ENCODE measurements at regions not wholly inside any gene's neighbourhood (a gene's known extent, or its start where the extent isn't known, plus 50 kb on each side); places are given as distances from the start of the nearest gene placed in this dataset.

DNA sequence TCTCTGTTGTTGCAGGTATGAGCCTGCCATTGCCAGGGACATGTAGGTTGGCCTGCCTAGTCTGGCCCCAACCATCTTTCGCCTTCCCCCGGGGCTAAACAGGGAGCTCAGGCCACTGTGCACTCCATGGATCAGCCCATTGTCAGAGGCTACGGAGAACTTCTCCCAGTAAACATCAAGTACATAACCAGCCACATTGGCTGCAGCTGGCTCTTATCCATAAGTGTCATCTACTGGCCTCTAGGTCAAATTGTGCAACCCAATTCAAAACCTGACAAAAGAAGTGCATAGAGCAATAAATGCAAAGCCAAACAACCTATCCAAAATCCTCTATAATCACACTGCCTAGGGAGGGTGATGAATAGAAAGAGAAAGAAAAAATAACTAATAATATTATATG, 418.1 kb upstream of the DCC start:
- no peak for TF ChIP-seq CTCF (IDR thresholded peaks at IDR 0.05)
- no peak for TF ChIP-seq POLR2A (IDR thresholded peaks at IDR 0.05)
- no peak for TF ChIP-seq EP300 (IDR thresholded peaks at IDR 0.05)
- no peaks in the 10 kb centered on the region for H3K36me3 ChIP-seq
- no peak overlapping the region for H3K4me3 ChIP-seq
- H3K4me1 ChIP-seq (ENCODE audit: insufficient read depth) = no peaks in the 10 kb centered on the region
- 79 to 90% (median 80%) methylated on average over 3 of the region's 3 CpGs for WGBS, 3 donors
- intact Hi-C loops (cut with DNase I) = no loop called here
- no peaks in the 10 kb centered on the region for H3K27me3 ChIP-seq
- DNase-seq = no peak
- no peaks in the 10 kb centered on the region for H3K9me3 ChIP-seq
- no peak overlapping the region for H3K27ac ChIP-seq

GRCh38 chr18:51933903-51934302, 406.1 kb upstream of the DCC start:
- H3K9me3 ChIP-seq = no peaks in the 10 kb centered on the region
- no peaks in the 10 kb centered on the region for H3K4me1 ChIP-seq (ENCODE audit: insufficient read depth)
- no peak for DNase-seq
- TF ChIP-seq EP300 (IDR thresholded peaks at IDR 0.05) (no peak), CTCF (IDR thresholded peaks at IDR 0.05) (no peak), POLR2A (IDR thresholded peaks at IDR 0.05) (no peak)
- intact Hi-C loops (cut with DNase I) = no loop called here
- no peaks in the 10 kb centered on the region for H3K27me3 ChIP-seq
- H3K36me3 ChIP-seq = no peaks in the 10 kb centered on the region
- no peak overlapping the region for H3K27ac ChIP-seq
- 68 to 85% (median 68%) methylated on average over 1 of the region's 1 CpG for WGBS, 3 donors
- no peak overlapping the region for H3K4me3 ChIP-seq

- 80 to 82% (median 82%) methylated on average over 2 of the region's 2 CpGs for WGBS, 3 donors
Measured at GRCh38 chr18:51936115-51936514, 403.9 kb upstream of the DCC start.

GRCh38 chr18:51941999-51942398, 398.0 kb upstream of the DCC start:
- Histone ChIP-seq H3K27ac (no peak overlapping the region), H3K4me1 (ENCODE audit: insufficient read depth) (no peaks in the 10 kb centered on the region), H3K36me3 (no peaks in the 10 kb centered on the region), H3K27me3 (no peaks in the 10 kb centered on the region), H3K9me3 (no peaks in the 10 kb centered on the region), H3K4me3 (no peak overlapping the region)
- TF ChIP-seq EP300 (IDR thresholded peaks at IDR 0.05) = no peak
- TF ChIP-seq POLR2A (IDR thresholded peaks at IDR 0.05) = no peak
- TF ChIP-seq CTCF (IDR thresholded peaks at IDR 0.05) = no peak
- WGBS, 3 donors = 40 to 67% (median 43%) methylated on average over 2 of the region's 2 CpGs
- intact Hi-C loops (cut with DNase I) = no loop called here
- no peak for DNase-seq

More at GRCh38 chr18:51936115-51936514, 403.9 kb upstream of the DCC start:
- intact Hi-C loops (cut with DNase I) = loop anchor here in 1 of 4 donors (5.0 kb wide), 1 partner anchor 661 kb away; no protein-coding TSS in a partner anchor
- Histone ChIP-seq H3K9me3 (no peaks in the 10 kb centered on the region), H3K36me3 (no peaks in the 10 kb centered on the region), H3K4me3 (no peak overlapping the region), H3K4me1 (ENCODE audit: insufficient read depth) (no peaks in the 10 kb centered on the region), H3K27ac (no peak overlapping the region), H3K27me3 (no peaks in the 10 kb centered on the region)
- DNase-seq = no peak
- no peak for TF ChIP-seq EP300 (IDR thresholded peaks at IDR 0.05)
- no peak for TF ChIP-seq CTCF (IDR thresholded peaks at IDR 0.05)
- no peak for TF ChIP-seq POLR2A (IDR thresholded peaks at IDR 0.05)

Measured in ovary (tissue), 7 donors.